Astrocyte of the spinal cord (primary cell): ENCODE measurements at regions not wholly inside any gene's neighbourhood (a gene's known extent, or its start where the extent isn't known, plus 50 kb on each side); places are given as distances from the start of the nearest gene placed in this dataset.
"Not testable (repeated sequence)": the region's sequence is repeated elsewhere in the genome, so short reads cannot be mapped to it uniquely, and the experiment has no call there.

Experiments
- DNase-seq: peaks from one replicate; pipeline ENCODE4 v3.0.0; 2011; ENCODE audit warnings: low read depth, low spot score
- H3K4me3 ChIP-seq: 2 replicates; pipeline ENCODE4 v1.5.1; 2011; ENCODE audit warnings: low read depth, mild to moderate bottlenecking, low read length, moderate library complexity
- in situ Hi-C: cut with HindIII; loops from 2 replicates; pipeline ENCODE4 v1.10.0; 2017; ENCODE audit warnings: low sequenced_read_pairs
- TF ChIP-seq, protein P1 (sequence below): IDR thresholded peaks from 2 replicates; pipeline ENCODE4 v1.5.1; 2012; ENCODE audit warnings: low read depth, mild to moderate bottlenecking, low read length, inconsistent platforms

DNA sequence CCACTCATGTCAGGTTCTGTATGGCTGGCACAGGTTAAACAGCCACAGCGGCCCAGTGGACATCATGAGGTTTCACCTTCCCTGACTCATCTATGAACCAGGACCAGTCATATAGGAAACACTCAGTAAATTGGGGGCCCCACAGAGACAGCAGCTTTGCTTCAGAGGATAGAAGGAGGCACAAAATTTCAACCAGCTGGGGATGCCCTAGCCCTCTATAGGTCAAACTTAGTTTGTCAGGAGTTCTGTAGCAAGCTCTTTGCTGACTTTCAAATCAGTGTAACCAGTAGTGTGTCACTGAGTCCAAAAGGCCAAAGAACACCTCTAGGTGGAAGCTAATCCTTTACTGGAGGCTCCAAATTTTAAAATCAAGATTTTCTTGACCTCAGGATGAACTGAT, 4157.8 kb upstream of the TPTE start:
- H3K4me3 ChIP-seq, DNase-seq, in situ Hi-C loops: not testable (repeated sequence)

DNA sequence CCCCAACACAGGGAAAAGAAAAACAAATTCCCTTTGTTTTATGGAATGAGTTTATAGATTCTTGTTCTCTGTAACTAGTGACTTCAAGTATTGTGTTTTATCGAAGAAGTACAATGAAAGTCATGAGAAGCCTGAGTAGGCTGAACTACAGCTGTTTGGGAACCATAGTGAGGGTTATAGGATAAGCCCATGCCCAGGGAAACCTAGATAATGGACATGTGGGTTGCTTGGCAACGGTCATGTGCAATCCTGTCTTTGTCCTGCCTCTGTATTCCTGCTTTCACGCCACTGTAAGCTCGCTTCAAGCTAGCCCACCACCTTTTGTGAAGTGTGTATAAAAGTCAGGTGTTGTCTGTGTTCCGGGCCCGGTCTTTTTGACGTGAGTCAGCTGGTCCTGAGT, 4152.6 kb upstream of the TPTE start:
- in situ Hi-C loops, H3K4me3 ChIP-seq: not testable (repeated sequence)
- DNase-seq, result peak; percentile 60

DNA sequence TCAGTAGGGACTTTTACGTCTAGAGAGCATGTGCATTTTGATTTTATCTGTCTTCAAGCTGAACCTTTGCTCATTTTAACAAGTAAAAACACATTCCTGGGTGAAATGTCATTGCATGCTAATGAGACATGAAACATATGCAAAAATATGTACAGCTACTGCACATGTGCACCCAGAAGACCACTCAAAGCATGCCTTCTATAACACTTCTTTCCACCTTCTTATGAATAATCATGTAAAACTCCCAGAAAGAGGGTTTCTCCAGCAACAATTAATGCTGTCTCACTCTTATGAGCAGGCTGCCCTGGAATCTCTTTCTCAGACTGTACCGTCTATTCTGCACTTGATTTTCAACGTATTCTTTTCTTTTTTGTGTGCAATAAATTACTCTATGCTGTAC, 4148.1 kb upstream of the TPTE start:
- DNase-seq, H3K4me3 ChIP-seq, in situ Hi-C loops: not testable (repeated sequence)

DNA sequence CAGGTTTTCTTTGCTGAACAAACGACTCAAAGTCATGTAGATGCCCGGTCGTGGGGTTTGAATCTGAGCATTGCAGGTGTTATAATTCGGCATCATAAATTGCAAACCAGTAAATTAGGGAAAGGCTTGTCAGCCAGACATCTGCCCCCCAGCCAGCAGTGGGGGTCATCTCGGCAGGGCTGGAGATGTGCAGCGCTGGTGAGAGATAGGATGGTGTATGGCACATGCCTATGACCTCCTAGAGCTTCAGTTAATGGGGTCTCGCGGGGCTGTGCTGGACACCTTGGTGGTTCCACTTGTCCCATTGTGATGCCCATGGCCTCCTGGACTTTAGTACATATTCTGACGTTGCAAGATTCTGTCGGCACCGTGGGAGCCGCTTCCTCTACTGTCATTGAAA, 4147.2 kb upstream of the TPTE start:
- peak; percentile 30 for DNase-seq
- H3K4me3 ChIP-seq, in situ Hi-C loops: not testable (repeated sequence)
- TF ChIP-seq, protein P1, sequence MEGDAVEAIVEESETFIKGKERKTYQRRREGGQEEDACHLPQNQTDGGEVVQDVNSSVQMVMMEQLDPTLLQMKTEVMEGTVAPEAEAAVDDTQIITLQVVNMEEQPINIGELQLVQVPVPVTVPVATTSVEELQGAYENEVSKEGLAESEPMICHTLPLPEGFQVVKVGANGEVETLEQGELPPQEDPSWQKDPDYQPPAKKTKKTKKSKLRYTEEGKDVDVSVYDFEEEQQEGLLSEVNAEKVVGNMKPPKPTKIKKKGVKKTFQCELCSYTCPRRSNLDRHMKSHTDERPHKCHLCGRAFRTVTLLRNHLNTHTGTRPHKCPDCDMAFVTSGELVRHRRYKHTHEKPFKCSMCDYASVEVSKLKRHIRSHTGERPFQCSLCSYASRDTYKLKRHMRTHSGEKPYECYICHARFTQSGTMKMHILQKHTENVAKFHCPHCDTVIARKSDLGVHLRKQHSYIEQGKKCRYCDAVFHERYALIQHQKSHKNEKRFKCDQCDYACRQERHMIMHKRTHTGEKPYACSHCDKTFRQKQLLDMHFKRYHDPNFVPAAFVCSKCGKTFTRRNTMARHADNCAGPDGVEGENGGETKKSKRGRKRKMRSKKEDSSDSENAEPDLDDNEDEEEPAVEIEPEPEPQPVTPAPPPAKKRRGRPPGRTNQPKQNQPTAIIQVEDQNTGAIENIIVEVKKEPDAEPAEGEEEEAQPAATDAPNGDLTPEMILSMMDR, result peak; percentile 12

DNA sequence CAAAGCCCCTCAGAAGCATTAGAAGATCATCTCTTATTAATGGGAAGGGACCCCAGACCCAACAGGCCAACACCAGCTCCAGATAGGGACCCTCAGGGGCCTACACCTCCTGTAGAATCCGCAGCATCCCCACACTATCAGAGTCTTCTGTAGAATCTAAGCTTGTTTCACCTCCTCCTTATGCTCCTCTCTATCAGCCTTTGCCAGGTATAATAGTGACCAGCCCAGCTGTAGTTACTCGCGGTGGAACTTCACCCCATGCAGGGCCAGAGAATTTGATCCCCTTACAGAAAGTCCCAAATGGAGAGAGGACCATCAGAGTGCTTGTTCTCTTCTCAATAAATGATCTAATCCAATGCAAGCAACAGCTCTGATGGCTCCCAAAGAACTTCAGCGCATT, 4146.5 kb upstream of the TPTE start:
- H3K4me3 ChIP-seq, in situ Hi-C loops: not testable (repeated sequence)
- DNase-seq, result peak; percentile 0

DNA sequence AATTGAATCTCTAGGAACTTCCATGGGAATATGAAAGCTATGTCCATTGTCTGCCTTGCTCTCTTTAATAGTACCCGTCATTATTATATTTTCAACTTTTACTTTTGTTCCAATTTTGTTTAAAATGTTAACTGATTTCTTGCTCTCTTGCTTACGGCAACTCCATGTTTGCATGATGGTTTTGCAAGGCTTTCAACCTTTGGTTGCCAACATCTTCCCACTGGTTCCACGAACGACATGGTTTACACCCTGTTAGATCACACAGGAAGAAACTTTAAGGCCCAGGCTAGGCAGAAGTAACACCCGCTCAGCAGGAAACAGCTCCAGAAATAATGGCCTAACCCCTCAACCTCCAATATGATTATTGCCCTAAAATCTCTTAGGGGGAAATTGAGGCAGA, 4145.6 kb upstream of the TPTE start:
- H3K4me3 ChIP-seq, in situ Hi-C loops, DNase-seq: not testable (repeated sequence)

DNA sequence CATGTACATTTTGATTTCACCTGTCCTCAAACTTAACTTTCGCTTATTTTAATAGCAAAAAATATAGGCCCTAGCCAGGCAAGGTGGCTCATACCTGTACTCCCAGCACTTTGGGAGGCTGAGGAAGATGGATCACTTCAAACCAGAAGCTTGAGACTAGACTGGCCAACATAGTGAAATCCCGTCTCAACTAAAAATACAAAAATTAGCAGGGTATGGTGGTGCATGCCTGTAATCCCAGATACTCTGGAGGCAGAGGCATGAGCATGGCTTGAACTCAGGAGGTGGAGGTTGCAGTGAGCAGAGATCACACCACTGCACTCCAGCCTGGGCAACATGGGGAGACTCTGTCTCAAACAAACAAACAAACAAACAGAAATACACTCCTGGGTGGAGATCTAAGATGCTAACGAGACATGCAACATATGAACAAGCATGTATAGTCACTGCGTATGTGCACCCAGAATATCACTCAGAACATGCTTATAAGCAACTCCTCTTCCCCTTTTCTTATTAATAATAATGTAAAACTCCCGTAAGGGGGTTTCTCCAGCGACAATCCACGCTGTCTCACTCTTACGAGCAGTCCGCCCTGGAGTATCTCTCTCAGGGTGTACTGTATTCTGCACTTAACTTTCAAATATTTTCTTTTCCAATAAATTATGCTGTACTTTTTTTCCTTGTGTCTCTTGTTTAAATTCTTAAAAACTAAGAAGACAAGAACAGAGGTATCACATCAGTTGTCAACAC, 4144.9 kb upstream of the TPTE start:
- H3K4me3 ChIP-seq, DNase-seq, in situ Hi-C loops: not testable (repeated sequence)
